GM23338 (cell line): ENCODE measurements at regions not wholly inside any gene's neighbourhood (a gene's known extent, or its start where the extent isn't known, plus 50 kb on each side); places are given as distances from the start of the nearest gene placed in this dataset.

Experiments used
- ATAC-seq: fragments of 200-7000 bp; cut with Tn5 transposase; 3 replicates; pipeline ENCODE4 v1.9.1; 2020
- DNase-seq: peaks from one replicate; pipeline ENCODE4 v3.0.0-alpha.2; 2015; ENCODE audit warnings: low spot score
- H2AFZ ChIP-seq: fragments of 200-600 bp; sonication (generic); 2 replicates; pipeline ENCODE4 v1.8.0; 2016; ENCODE audit warnings: antibody characterized with exemption, mild to moderate bottlenecking, moderate library complexity
- H3F3A ChIP-seq: fragments of 200-600 bp; sonication (generic); replicated peaks from 2 replicates; pipeline ENCODE4 v1.8.0; 2017; ENCODE audit warnings: antibody characterized with exemption, mixed run types, low read depth
- H3K27ac ChIP-seq: fragments of 200-600 bp; sonication (generic); 2 replicates; pipeline ENCODE4 v1.6.1; 2016; ENCODE audit warnings: low read depth
- H3K27me3 ChIP-seq: fragments of 200-600 bp; sonication (generic); 2 replicates; pipeline ENCODE4 v1.8.0; 2016; ENCODE audit warnings: mild to moderate bottlenecking, mixed run types, moderate library complexity; ENCODE audit not compliant: insufficient read depth
- H3K36me3 ChIP-seq: fragments of 200-600 bp; sonication (generic); 2 replicates; pipeline ENCODE4 v1.8.0; 2016; ENCODE audit warnings: mild to moderate bottlenecking; ENCODE audit not compliant: insufficient read depth
- H3K4me1 ChIP-seq: fragments of 200-600 bp; sonication (generic); 2 replicates; pipeline ENCODE4 v1.8.0; 2016; ENCODE audit warnings: mild to moderate bottlenecking, moderate library complexity; ENCODE audit not compliant: insufficient read depth
- H3K4me2 ChIP-seq: fragments of 200-600 bp; sonication (generic); 2 replicates; pipeline ENCODE4 v1.7.1; 2017; ENCODE audit warnings: mixed run types
- H3K4me3 ChIP-seq: fragments of 200-600 bp; sonication (generic); 2 replicates; pipeline ENCODE4 v1.6.1; 2016; ENCODE audit warnings: mixed run types
- H3K79me2 ChIP-seq: fragments of 200-600 bp; sonication (generic); replicated peaks from 2 replicates; pipeline ENCODE4 v1.8.0; 2017; ENCODE audit warnings: mild to moderate bottlenecking; ENCODE audit not compliant: insufficient read depth
- H3K9me2 ChIP-seq: fragments of 200-600 bp; sonication (generic); 2 replicates; pipeline ENCODE4 v1.8.0; 2017; ENCODE audit not compliant: insufficient read depth
- H4K20me1 ChIP-seq: fragments of 200-600 bp; sonication (generic); replicated peaks from 2 replicates; pipeline ENCODE4 v1.8.0; 2017; ENCODE audit warnings: mild to moderate bottlenecking; ENCODE audit not compliant: insufficient read depth
- H3K27ac Mint-ChIP-seq: 2 replicates; pipeline ENCODE4 v1.8.0; 2020; ENCODE audit warnings: inconsistent platforms, mild to moderate bottlenecking, moderate library complexity, mixed read lengths
- H3K27me3 Mint-ChIP-seq: 3 replicates; pipeline ENCODE4 v1.8.0; 2022; ENCODE audit warnings: low read depth, mild to moderate bottlenecking, moderate library complexity, mixed read lengths, inconsistent platforms; ENCODE audit not compliant: insufficient read depth, poor library complexity
- H3K36me3 Mint-ChIP-seq: 3 replicates; pipeline ENCODE4 v1.8.0; 2021; ENCODE audit warnings: low read depth, mild to moderate bottlenecking, inconsistent platforms, moderate library complexity, mixed read lengths
- H3K4me1 Mint-ChIP-seq: 3 replicates; pipeline ENCODE4 v1.8.0; 2020; ENCODE audit warnings: mild to moderate bottlenecking, inconsistent platforms, mixed read lengths
- H3K4me3 Mint-ChIP-seq: 3 replicates; pipeline ENCODE4 v1.8.0; 2021; ENCODE audit warnings: moderate library complexity, mild to moderate bottlenecking, inconsistent platforms, mixed read lengths
- H3K9me3 Mint-ChIP-seq: 3 replicates; pipeline ENCODE4 v1.8.0; 2020; ENCODE audit warnings: moderate library complexity, mild to moderate bottlenecking, inconsistent platforms, mixed read lengths
- CREB1 ChIP-seq: fragments of 250-450 bp; sonication (Bioruptor Pico); IDR thresholded peaks from 2 replicates; pipeline ENCODE4 v1.5.0; 2020; ENCODE audit warnings: low read depth, mild to moderate bottlenecking, moderate library complexity
- CTCF ChIP-seq, 2 experiments: fragments of 200-600 bp in 1 of 2; sonication (generic) in 1 of 2; conservative IDR thresholded peaks; 2 replicates each; pipeline versions ENCODE4 v1.5.1 to v1.6.1; 2016 to 2017; ENCODE audit warnings: antibody characterized with exemption in 2 of 2, low read depth in 2 of 2, mild to moderate bottlenecking in 2 of 2, moderate library complexity in 1 of 2
- ETS1 ChIP-seq: IDR thresholded peaks from 2 replicates; pipeline ENCODE4 v1.6.1; 2016; ENCODE audit warnings: antibody characterized with exemption
- EZH2 ChIP-seq: fragments of 200-600 bp; sonication (generic); IDR thresholded peaks from one replicate; pipeline ENCODE4 v1.8.0; 2017; ENCODE audit warnings: antibody characterized with exemption, mild to moderate bottlenecking, low read depth; ENCODE audit not compliant: unreplicated experiment
- EZH2phosphoT487 ChIP-seq: fragments of 200-600 bp; sonication (generic); IDR thresholded peaks from one replicate; pipeline ENCODE4 v1.8.1; 2018; ENCODE audit warnings: antibody characterized with exemption; ENCODE audit not compliant: unreplicated experiment
- JUNB ChIP-seq: IDR thresholded peaks from one replicate; pipeline ENCODE4 v1.6.1; 2016; ENCODE audit warnings: antibody characterized with exemption; ENCODE audit not compliant: unreplicated experiment
- NANOG ChIP-seq: IDR thresholded peaks from 2 replicates; pipeline ENCODE4 v1.6.1; 2016; ENCODE audit warnings: antibody characterized with exemption, borderline replicate concordance
- POLR2AphosphoS5 ChIP-seq: IDR thresholded peaks from 2 replicates; pipeline ENCODE4 v1.6.1; 2016; ENCODE audit warnings: antibody characterized with exemption, low read depth
- REST ChIP-seq: IDR thresholded peaks from one replicate; pipeline ENCODE4 v1.6.1; 2018; ENCODE audit warnings: antibody characterized with exemption; ENCODE audit not compliant: unreplicated experiment
- STAT1 ChIP-seq: IDR thresholded peaks from one replicate; pipeline ENCODE4 v1.6.1; 2016; ENCODE audit warnings: antibody characterized with exemption; ENCODE audit not compliant: unreplicated experiment
- ZNF114 ChIP-seq: fragments of 250-450 bp; sonication (Bioruptor Pico); IDR thresholded peaks from 2 replicates; pipeline ENCODE4 v1.5.0; 2020; ENCODE audit warnings: mild to moderate bottlenecking, moderate library complexity
- ZNF331 ChIP-seq: fragments of 250-450 bp; sonication (Bioruptor Pico); IDR thresholded peaks from 2 replicates; pipeline ENCODE4 v1.5.0; 2020; ENCODE audit warnings: low read depth, mild to moderate bottlenecking, moderate library complexity
- ZNF462 ChIP-seq: fragments of 250-450 bp; sonication (Bioruptor Pico); IDR thresholded peaks from 2 replicates; pipeline ENCODE4 v1.5.0; 2020; ENCODE audit warnings: mild to moderate bottlenecking, moderate library complexity

- DNase-seq, result no peak
- no peaks in the 10 kb centered on the region for H3K36me3 ChIP-seq
- no peak overlapping the region for H2AFZ ChIP-seq
- TF ChIP-seq NANOG (no peak), ZNF114 (CRISPR knock-in tag) (no peak), EZH2 (no peak), REST (no peak), JUNB (no peak), CTCF (conservative IDR thresholded peaks at IDR 0.05; ENCODE audit: low read depth in 2 of 2) (no peak), ZNF331 (CRISPR knock-in tag) (no peak), ZNF462 (CRISPR knock-in tag) (no peak), ETS1 (no peak), CREB1 (CRISPR knock-in tag) (no peak), STAT1 (no peak), POLR2AphosphoS5 (no peak), EZH2phosphoT487 (no peak)
- no peak for ATAC-seq
- Mint-ChIP-seq H3K9me3 (no peaks in the 10 kb centered on the region), H3K4me1 (peaks cover 19% of the 10 kb centered on the region), H3K36me3 (no peaks in the 10 kb centered on the region), H3K27ac (no peak overlapping the region), H3K4me3 (no peak overlapping the region), H3K27me3 (peaks cover 13% of the 10 kb centered on the region)
- no peaks in the 10 kb centered on the region for H3K9me2 ChIP-seq
- H3K4me2 ChIP-seq, result no peak overlapping the region
- H3K4me1 ChIP-seq, result no peaks in the 10 kb centered on the region; the same call in 1 of the 2 replicates
- H3K27me3 ChIP-seq, result no peaks in the 10 kb centered on the region
- H3K27ac ChIP-seq, result no peak overlapping the region
- H3K79me2 ChIP-seq, result no peaks in the 10 kb centered on the region
- no peak overlapping the region for H3K4me3 ChIP-seq
- H4K20me1 ChIP-seq, result no peaks in the 10 kb centered on the region
- no peaks in the 10 kb centered on the region for H3F3A ChIP-seq
These were observed 69.6 kb upstream of the GGTA1 start for GRCh38 chr9:121569266-121569648.
